K562 (cell line): ENCODE measurements at regions not wholly inside any gene's neighbourhood (a gene's known extent, or its start where the extent isn't known, plus 50 kb on each side); places are given as distances from the start of the nearest gene placed in this dataset.

Experiments used
- ARID4B ChIP-seq: sonication (generic); formaldehyde crosslinking; IDR thresholded peaks from 2 replicates; pipeline ENCODE4 v1.8.0; 2022; ENCODE audit warnings: mild to moderate bottlenecking, missing genetic modification reagents
- CREBBP ChIP-seq: IDR thresholded peaks from one replicate; pipeline ENCODE4 v1.6.1; 2012; ENCODE audit warnings: low read depth, mild to moderate bottlenecking, control low read depth, inconsistent platforms, low read length
- DACH1 ChIP-seq: fragments of 450-650 bp; IDR thresholded peaks from 2 replicates; pipeline ENCODE4 v1.6.1; 2018; ENCODE audit not compliant: partially characterized antibody
- EGR1 ChIP-seq: fragments of 450-650 bp; conservative IDR thresholded peaks from 2 replicates; pipeline ENCODE4 v1.6.1; 2017; ENCODE audit warnings: mild to moderate bottlenecking
- GTF2F1 ChIP-seq: IDR thresholded peaks from 2 replicates; pipeline ENCODE4 v1.6.1; 2011; ENCODE audit warnings: low read depth, low read length, improper control_type of control experiment
- KDM1A ChIP-seq, 2 experiments: fragments of 450-650 bp; IDR thresholded peaks; 2 replicates each; pipeline ENCODE4 v1.6.1; 2016; ENCODE audit warnings: mild to moderate bottlenecking in 2 of 2
- LARP7 ChIP-seq: fragments of 450-650 bp; IDR thresholded peaks from 2 replicates; pipeline ENCODE4 v1.6.1; 2016
- MTA2 ChIP-seq: fragments of 450-650 bp; IDR thresholded peaks from 2 replicates; pipeline ENCODE4 v1.6.1; 2016; ENCODE audit warnings: low read depth
- NFE2L1 ChIP-seq: fragments of 450-650 bp; IDR thresholded peaks from 2 replicates; pipeline ENCODE4 v1.6.1; 2016; ENCODE audit warnings: missing genetic modification characterization, low read depth, mild to moderate bottlenecking, missing compliant biosample characterization, moderate library complexity, borderline replicate concordance
- SFPQ ChIP-seq: fragments of 200-400 bp; formaldehyde crosslinking; IDR thresholded peaks from 2 replicates; pipeline ENCODE4 v1.6.1; 2017; ENCODE audit warnings: mild to moderate bottlenecking, low read depth, low read length, moderate library complexity
- SLC30A9 ChIP-seq: fragments of 250-450 bp; sonication (Bioruptor Pico); IDR thresholded peaks from 2 replicates; pipeline ENCODE4 v1.8.0; 2022; ENCODE audit warnings: mild to moderate bottlenecking, moderate library complexity
- SRSF9 ChIP-seq: fragments of 200-400 bp; formaldehyde crosslinking; IDR thresholded peaks from 2 replicates; pipeline ENCODE4 v1.6.1; 2017; ENCODE audit warnings: low read depth, low read length, borderline replicate concordance
- TCF15 ChIP-seq: fragments of 250-450 bp; sonication (Bioruptor Pico); IDR thresholded peaks from 2 replicates; pipeline ENCODE4 v1.8.0; 2022; ENCODE audit warnings: moderate library complexity, mild to moderate bottlenecking, inconsistent platforms
- THAP12 ChIP-seq: fragments of 250-450 bp; sonication (Bioruptor Pico); IDR thresholded peaks from 2 replicates; pipeline ENCODE4 v1.9.0; 2021; ENCODE audit warnings: mild to moderate bottlenecking, inconsistent platforms
- ZNF354B ChIP-seq: fragments of 250-450 bp; sonication (Bioruptor Pico); IDR thresholded peaks from 2 replicates; pipeline ENCODE4 v1.4.0; 2020
- ZNF408 ChIP-seq: fragments of 250-450 bp; sonication (Bioruptor Pico); IDR thresholded peaks from 2 replicates; pipeline ENCODE4 v1.4.0; 2020; ENCODE audit warnings: low read depth, mild to moderate bottlenecking, moderate library complexity
- ZNF512 ChIP-seq: IDR thresholded peaks from 2 replicates; pipeline ENCODE4 v1.6.1; 2016; ENCODE audit warnings: missing genetic modification characterization, missing compliant biosample characterization

GRCh38 chr12:92403210-92404175, 257.8 kb upstream of the BTG1 start (continued):
- no peak for TF ChIP-seq SFPQ
- no peak for TF ChIP-seq SRSF9
- TF ChIP-seq ZNF408: no peak
- TF ChIP-seq SLC30A9 (CRISPR knock-in tag): no peak
- no peak for TF ChIP-seq CREBBP
- peak; percentile 99 for TF ChIP-seq MTA2
- TF ChIP-seq THAP12: no peak
- peak; percentile 66 for TF ChIP-seq EGR1
- TF ChIP-seq GTF2F1: no peak
- TF ChIP-seq KDM1A (IDR thresholded peaks at IDR 0.05): peak; percentile 99 to 100
- TF ChIP-seq ZNF512 (tag): no peak
- TF ChIP-seq ARID4B (CRISPR knock-in tag): no peak
- no peak for TF ChIP-seq NFE2L1 (tag)
- TF ChIP-seq LARP7: no peak
- no peak for TF ChIP-seq TCF15 (CRISPR knock-in tag)
- peak; percentile 27; the same call in 1 of the 2 replicates for TF ChIP-seq ZNF354B (CRISPR knock-in tag)
- TF ChIP-seq DACH1: peak; percentile 100
